M059J (cell line): ENCODE measurements at regions not wholly inside any gene's neighbourhood (a gene's known extent, or its start where the extent isn't known, plus 50 kb on each side); places are given as distances from the start of the nearest gene placed in this dataset.
A peak's percentile ranks its signal among the peaks of the same experiment; 100 is the strongest.

ENCODE experiments used
- DNase-seq: peaks from one replicate; pipeline ENCODE4 v3.0.0-alpha.2; 2012; ENCODE audit warnings: low read depth

GRCh38 chr3:94258851-94259250 is 196.0 kb downstream of the NSUN3 start:
- DNase-seq = no peak

GRCh38 chr3:94259291-94259690 is 196.4 kb downstream of the NSUN3 start:
- no peak for DNase-seq

- no peak for DNase-seq
These were observed 206.9 kb downstream of the NSUN3 start for GRCh38 chr3:94269763-94270162.

GRCh38 chr3:94272016-94272415 is 209.2 kb downstream of the NSUN3 start:
- no peak for DNase-seq

GRCh38 chr3:94280958-94281357 is 218.1 kb downstream of the NSUN3 start:
- DNase-seq = no peak

GRCh38 chr3:94285872-94286271 is 223.0 kb downstream of the NSUN3 start:
- no peak for DNase-seq

- DNase-seq = no peak
These were observed 228.8 kb downstream of the NSUN3 start for GRCh38 chr3:94291686-94292085.

GRCh38 chr3:94292151-94292550 is 229.3 kb downstream of the NSUN3 start:
- no peak for DNase-seq

GRCh38 chr3:94293793-94294195 is 230.9 kb downstream of the NSUN3 start:
- DNase-seq = peak; percentile 15

GRCh38 chr3:94294806-94295205 is 231.9 kb downstream of the NSUN3 start:
- DNase-seq = no peak

GRCh38 chr3:94299716-94300115 is 236.9 kb downstream of the NSUN3 start:
- no peak for DNase-seq

GRCh38 chr3:94301366-94301765 is 238.5 kb downstream of the NSUN3 start:
- no peak for DNase-seq

GRCh38 chr3:94303266-94303665 is 240.4 kb downstream of the NSUN3 start:
- DNase-seq = no peak

GRCh38 chr3:94303897-94304296 is 241.0 kb downstream of the NSUN3 start:
- DNase-seq = no peak

- no peak for DNase-seq
These were observed 242.1 kb downstream of the NSUN3 start for GRCh38 chr3:94304954-94305353.

- DNase-seq = no peak
These were observed 243.2 kb downstream of the NSUN3 start for GRCh38 chr3:94305835-94306611.

GRCh38 chr3:94307588-94307987 is 244.7 kb downstream of the NSUN3 start:
- no peak for DNase-seq

- no peak for DNase-seq
These were observed 245.9 kb downstream of the NSUN3 start for GRCh38 chr3:94308767-94309166.

GRCh38 chr3:94310341-94311135 is 247.7 kb downstream of the NSUN3 start:
- no peak for DNase-seq

GRCh38 chr3:94311651-94312050 is 248.8 kb downstream of the NSUN3 start:
- DNase-seq = no peak

- no peak for DNase-seq
These were observed 251.5 kb downstream of the NSUN3 start for GRCh38 chr3:94314218-94314883.

GRCh38 chr3:94317017-94317416 is 254.2 kb downstream of the NSUN3 start:
- DNase-seq = no peak

- DNase-seq = no peak
These were observed 260.7 kb downstream of the NSUN3 start for GRCh38 chr3:94323596-94323995.
